ENCODE measurements at regions not wholly inside any gene's neighbourhood (a gene's known extent, or its start where the extent isn't known, plus 50 kb on each side); places are given as distances from the start of the nearest gene placed in this dataset.

DNA sequence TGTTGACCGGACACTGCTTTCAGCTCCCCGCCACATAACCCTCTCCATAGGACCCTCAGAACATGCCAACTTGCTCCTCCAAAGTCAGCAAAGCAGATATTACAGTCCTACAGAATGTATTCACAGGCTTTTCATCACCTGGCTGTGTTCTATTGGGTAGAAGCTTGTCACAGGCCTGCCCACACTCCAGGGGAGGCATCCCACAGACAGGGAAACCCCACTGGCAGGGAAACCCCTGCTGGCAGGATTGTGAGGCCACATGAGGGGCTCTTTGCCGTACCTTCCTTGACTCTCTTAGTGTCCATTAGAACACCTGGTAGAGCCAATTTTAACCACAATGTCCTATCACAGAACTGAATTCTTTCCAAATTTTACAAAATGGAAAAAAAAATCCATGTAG, 344.2 kb upstream of the MGMT start:
- DNase-seq, result no peak

DNA sequence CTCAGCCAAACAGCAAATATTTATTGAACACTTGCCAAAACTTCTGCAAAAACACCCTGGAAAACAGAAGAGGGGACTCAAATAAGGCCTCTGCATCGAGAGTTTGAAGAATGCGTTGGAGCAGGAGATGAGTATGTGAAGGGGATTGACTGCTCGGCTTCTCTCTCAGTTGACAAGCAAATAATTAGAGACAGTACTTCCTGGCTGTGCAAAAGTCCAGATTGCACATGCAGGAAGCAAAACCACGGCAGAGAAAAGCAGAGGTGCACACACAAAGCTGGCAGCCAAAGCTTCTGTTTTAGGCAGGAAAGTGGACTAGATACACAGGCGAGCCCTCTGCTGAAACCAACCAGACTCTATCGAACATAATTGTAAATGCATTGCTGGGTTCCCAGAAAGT, 343.6 kb upstream of the MGMT start:
- no peak for DNase-seq

DNA sequence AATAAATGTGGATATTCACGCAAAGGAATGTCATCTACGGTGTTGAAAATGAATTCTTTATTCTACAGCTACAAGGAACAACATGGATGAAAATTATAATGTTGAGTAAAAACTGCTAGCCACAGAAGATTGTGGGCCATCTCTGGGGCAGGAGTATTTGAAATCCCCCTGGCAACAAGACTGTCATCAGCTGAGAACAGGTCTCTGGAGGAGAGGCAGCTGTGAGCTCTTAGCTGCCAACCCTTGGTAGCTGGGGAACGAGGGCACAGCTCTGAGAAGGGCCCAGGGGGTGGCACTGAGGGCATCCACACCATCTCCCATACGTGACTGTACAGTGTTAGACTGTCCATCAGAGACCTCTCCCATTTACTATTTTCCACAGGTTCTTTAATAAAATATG, 340.1 kb upstream of the MGMT start:
- DNase-seq, result no peak

DNA sequence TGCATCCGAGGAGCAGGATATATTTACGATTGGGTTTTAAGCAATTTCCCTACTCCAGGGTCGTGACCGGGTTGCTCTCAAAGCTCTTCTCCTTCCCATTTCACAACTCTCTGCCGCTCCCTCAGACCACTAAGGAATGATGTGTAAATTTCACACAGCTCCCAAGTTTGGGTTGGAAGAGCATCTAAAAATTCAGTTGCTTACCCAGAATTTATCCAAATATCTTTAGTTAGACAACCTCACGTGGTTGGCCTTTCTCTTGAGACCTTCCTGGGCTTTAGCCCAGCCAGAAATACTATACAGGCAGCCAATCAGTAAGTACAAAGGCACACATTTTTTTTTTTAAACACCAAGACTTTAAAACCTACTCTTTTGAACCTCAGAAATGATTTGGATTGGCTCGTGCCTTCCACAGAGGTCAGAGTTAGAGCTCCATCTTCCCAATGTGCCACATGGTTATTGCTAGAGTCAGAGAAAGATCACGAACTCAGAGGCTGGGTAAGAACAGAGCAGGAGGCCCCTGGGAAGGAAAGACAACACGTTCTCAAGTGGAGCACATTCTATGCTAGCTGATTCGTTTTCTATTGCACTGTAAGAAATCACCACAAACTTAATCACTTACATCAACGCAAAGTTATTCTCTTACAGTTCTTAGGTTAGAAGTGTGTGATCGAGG, 335.4 kb upstream of the MGMT start:
- DNase-seq, result peak; percentile 63

DNA sequence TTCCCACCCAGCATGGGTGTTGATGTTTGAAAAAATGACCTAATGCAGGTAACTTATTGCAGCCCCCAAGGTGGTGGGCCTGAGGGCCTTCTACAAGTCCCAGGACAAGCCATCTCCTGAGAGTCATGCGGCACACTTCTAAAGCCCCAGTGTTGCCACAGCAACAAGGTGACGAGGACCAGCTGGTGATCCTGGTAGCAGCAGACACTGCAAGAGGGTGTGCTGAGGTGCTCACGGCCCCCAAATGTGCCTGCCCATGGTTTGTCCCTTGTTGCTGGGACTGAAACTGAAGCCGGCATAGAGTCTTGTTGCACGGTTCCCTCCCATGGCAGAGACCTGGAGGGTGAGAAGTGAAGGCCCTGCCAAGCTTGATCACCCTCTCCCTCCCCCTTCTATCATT, 333.2 kb upstream of the MGMT start:
- no peak for DNase-seq

DNA sequence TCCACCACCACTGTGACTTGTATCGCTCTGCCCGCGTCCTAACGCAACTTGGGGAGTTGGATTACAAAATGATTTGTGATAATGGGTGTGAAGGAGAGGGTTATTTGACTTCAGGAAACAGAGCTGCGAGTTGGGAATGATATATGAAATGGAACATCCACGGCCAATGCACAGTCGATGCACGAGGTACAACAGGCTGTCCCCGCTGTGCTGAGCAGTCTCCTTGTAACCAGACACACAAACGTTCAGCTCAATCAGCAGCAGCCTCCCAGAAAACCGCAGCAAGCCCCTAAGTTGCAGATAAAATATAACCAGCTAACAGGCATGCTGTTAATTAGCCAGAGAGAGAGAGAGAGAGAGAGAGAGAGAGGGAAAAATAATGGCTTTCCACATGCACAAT, 332.7 kb upstream of the MGMT start:
- no peak for DNase-seq

DNA sequence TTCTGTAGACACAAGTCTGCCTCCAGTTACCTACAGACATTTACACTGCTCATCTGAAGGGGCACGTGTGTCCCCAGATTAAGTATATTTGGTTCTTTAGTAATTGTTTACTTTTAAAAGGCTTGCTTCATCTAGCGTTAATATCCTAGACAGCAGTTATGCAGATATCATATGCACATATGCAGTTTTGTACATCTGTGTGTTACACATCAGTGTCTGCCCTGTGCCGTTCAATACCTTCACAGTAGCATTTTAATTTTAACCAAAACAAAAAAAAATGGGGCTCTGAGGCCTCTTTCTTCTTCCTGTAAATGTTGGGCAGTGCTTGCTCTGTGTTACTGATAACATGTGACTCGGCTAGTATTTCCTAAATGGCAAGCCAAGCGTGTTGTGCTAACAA, 331.4 kb upstream of the MGMT start:
- no peak for DNase-seq

DNA sequence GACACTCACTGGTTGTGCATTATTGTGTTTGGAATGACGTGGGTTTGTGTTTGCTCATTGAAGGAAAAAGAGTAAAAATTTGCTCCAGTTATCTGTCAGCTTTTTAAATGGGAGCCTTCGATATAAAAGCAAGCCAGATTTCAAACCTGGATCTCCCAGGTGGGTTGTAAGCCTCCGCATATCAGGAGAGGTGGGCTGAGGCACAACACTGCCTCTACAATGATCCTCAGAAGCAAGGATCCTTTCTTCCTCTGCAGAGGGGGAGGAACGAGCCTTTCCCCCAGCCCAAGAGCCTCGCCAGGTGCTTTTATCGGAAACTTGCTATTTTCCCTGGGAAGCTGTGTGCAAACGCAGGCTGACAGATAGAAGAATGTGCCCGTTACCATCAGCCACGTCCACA, 331.0 kb upstream of the MGMT start:
- no peak for DNase-seq

DNA sequence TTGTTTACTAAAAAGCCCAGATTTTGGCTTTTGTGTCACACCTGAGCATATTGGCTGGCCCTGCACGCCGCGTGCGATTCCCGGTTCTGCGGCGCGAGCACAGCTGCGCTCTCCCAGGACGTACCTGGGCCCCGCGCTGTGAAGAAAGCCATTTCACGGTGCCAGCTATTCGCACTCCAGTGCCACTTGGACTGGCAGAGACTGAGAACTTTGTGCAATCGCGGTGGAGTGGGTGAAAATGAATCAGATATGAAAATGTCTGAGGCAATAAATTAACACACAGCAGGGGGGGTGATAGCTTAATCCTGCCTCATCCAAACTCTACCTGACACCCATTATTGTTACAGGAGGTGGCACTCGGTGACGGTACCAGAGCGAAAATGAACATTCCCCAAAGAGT, 330.1 kb upstream of the MGMT start:
- DNase-seq, result no peak

DNA sequence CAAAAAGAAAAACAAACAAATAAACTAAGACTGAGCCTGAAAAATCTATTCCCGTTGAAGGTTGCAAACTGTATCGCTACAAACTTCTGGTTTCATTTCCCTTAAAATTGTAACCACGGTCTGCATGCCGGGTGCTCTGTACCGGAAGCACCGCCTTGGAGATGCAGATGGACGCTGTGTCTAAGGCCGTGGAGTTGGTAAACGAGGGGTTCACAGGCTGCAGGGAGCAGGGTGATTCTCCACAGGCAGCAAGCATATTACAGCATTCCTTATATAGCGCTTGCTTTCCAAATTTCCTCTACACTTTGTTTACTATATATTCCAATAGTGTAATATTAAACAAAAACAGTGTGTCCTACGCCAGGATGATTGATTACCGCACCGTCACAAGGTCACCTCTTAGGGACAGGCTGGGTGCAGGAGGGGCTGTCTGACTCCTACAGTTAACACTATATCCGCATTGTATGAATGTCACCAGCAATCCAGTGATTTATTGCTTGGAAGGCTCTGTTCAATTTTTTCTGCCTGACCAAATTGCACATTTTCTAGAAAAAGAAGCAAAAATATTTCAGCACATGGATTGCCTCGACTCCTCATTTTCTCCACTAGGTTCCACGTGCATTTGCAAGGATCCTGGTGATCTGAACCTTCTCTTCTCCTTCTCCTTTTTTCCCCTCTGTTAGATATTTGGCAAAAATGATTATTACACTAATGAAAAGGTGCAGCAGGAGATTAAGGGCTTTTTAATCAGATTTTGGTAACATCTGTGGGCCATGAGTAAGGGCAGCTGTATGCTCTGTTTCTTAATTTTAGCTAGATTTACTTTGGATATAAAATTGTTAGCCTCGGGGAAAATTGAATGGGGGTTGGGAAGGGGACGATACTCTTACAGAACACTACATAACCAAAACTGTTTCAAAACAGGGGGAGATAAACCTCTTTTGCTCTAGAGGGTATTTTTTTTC, 325.8 kb upstream of the MGMT start:
- DNase-seq, result no peak

DNA sequence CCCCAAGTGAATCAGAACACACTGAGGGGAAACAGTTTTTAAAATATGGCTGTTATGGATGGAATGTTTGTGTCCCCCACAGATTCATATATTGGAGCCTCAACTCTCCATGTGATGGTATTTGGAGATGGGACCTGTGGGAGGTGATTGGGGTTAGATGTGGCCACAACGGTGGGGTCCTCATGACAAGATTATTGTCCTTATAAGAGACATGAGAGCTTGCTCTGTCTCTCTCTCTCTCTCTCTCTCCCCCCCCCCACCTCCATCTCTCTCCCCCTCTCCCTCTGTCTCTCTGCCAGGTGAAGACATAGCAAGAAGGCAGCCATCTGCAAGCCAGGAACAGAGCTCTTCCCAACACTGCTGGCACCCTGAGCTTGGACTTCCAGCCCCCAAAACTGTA, 315.8 kb upstream of the MGMT start:
- no peak for DNase-seq

DNA sequence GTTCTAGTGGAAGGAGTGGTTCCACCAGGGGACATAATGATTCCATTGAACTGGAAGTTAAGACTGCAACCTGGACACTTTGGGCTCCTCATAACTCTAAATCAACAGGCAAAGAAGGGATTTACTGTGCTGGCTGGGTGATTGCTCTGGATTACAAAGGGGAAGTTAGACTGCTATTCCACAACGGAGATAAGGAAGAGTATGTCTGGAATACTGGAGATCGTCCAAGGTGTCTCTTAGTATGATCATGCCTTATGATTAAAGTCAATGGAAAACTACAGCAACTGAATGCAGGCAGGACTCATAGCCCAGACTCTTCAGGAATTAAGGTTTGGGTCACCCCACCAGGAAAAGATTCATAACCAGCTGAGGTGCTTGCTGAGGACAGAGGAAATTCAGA, 310.6 kb upstream of the MGMT start:
- DNase-seq, result no peak

DNA sequence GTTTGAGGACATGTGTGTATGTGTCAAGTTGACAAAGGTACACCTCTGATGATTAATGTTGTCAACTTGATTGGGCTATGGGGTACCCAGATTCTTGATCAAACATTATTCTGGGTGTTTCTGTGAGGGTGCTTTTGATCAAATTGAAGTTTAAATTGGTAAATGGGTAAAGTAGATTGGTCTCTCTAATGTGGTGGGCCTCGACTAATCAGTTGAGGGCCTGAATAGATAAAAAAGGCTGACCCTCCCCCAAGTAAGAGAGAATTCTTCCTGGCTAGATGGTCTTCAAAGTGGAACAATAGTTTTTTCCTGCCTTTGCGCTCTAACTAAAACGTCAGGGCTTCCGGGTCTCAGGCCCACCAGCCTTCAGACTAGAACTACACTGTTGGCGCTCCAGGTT, 309.9 kb upstream of the MGMT start:
- DNase-seq, result no peak

DNA sequence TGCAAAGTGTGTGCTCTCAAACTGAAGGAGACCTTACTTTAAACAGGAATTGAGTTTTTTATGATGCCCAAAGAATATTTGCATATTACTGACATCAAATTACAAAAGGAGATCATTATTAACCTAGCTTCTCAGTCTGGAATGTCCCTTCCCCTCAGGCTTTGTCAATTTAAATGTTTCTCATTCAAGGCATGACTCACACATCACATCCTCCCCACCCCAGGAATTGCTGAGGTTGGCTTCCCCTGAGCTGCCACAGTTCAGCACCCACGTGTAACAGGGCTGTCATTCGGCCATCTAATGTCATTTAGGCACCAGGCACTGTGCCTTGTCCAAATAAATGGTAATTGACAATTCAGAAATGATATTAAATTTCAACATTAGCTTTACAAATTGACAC, 305.9 kb upstream of the MGMT start:
- peak; percentile 8 for DNase-seq

DNA sequence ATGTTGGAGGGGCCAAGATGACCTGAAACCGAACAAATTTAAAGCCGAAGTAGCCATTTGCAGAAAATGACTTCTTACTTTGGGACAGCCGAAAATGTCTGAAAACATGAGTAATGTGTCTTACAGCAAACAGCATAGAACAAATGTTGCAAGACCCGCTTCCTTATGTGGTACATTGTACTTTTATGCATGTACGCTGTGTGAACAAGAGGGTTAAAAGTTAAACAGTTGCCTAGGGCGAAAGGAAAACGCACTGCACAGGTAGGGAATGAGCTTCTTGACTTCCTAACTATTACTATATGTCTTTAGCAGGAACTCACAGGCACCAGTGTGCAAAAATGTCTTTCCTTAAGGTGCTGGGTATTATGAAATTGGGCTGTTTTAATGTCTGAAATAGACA, 303.5 kb upstream of the MGMT start:
- no peak for DNase-seq

DNA sequence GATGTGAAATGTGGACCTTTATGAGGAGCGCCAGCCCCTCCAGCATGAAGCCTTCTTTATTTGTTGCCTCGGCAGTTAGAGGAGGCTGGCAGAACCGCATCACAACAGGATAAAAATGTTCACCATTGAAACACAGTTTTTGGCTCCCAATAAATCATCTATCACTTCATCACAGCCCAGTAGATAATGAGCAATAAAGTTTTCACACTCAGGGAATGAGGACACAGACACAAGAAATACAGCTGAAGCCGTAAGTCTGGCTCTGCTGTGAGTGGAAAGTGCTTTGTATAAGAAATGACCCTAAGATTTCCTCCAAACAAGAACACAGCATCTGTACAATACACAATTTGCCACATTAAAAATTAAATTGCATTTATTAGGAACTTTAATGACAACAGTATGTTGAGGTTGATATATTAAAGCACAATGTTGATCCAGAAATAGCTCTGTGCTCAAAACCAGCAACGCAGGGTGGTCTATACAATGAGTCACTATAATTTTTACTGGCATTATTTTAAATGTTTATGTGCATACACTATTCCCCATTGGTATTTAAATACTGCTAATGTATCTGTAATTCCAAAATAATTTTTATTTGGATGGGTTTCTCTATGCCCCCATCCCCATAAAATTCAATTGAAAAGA, 301.8 kb upstream of the MGMT start:
- DNase-seq, result peak; percentile 31

DNA sequence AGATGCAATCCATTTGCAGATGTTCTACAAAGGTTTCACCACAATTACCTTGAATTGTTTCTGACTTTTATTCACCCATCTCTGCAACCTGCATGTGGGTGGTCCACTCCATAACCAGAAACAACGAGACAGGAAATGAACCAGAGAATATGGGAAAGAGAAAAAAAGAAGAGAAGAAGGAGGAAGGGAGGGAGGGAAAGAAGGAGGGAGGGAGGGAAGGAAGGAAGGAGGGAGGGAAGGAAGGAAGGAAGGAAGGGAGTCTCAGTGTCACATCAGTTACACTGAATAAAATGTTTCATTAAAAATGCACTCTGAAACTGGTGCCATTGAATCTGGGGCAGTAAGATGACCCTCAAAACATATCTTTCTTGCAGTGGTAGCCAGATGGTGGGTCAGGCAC, 301.3 kb upstream of the MGMT start:
- DNase-seq, result no peak

DNA sequence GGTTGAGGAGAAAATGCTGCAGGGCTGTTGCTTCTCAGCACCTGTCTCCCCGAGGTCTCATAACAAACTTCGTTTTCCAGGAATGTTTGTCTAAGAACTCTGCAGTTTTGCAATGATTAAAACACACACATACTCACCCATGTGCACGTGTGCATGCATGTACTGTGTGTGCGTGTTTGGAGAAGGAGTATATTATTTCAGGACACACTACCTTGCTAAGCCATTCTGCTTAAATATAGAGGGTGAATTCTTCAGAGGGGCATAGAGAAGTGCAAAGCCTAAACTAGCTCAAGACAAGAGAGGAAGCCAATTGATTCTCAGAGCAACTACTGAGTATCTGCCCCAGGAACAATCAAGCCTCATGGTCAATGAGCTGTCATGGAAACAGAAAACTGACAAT, 298.4 kb upstream of the MGMT start:
- no peak for DNase-seq

DNA sequence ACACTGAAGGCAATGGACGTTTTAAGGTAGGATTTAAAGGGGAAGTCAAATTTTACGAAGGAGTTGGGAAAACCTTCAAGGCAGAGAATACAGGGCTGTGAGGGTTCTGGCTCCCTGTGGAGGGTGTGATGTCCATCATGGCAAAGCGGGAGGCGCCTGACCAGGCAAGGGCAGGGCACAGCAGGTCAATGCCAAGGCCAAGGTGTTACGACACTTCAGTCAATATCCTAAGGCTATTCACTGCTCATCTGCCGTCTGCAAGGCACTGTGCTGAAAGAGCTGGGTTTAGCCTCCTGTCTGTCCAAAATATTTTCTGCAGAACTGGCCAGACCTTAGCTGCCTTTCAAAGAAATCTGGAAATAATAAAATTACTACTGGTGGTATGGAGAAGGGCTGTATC, 297.9 kb upstream of the MGMT start:
- DNase-seq, result no peak

DNA sequence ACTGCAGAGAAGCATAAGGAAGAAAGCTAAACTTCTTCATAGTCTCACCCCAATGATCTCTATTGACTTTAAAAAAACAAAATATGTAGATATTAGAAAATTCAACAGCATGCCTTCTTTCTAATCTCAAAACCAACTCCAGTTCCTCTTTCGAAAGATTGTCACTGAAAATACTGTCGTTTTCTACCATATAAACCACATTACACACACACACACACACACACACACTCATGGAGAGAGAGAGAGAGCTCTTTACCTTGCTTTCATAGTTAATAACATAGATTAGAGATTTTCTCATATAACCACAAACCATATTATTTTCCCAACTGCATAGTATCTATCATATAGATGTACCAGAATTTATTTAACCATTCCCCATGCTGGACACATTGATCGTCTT, 296.2 kb upstream of the MGMT start:
- no peak for DNase-seq

DNA sequence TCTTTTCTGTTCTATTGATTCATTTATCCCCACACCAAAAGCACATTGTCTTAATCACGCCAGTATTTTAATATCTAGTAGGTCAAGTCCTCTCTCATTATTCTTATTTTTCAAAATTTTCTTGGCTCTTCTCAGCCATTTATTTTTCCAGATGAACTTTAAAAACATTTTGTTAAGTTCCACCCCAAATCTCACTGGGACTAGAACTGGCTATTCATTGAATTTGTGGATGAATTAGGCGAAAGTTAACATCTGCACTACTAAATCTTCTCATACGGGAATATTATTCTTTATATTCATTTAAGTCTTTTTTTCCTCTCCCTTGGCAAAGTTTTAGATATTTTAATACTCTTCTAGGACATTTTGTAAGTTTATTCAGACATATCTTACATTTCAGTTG, 295.2 kb upstream of the MGMT start:
- peak; percentile 56 for DNase-seq

DNA sequence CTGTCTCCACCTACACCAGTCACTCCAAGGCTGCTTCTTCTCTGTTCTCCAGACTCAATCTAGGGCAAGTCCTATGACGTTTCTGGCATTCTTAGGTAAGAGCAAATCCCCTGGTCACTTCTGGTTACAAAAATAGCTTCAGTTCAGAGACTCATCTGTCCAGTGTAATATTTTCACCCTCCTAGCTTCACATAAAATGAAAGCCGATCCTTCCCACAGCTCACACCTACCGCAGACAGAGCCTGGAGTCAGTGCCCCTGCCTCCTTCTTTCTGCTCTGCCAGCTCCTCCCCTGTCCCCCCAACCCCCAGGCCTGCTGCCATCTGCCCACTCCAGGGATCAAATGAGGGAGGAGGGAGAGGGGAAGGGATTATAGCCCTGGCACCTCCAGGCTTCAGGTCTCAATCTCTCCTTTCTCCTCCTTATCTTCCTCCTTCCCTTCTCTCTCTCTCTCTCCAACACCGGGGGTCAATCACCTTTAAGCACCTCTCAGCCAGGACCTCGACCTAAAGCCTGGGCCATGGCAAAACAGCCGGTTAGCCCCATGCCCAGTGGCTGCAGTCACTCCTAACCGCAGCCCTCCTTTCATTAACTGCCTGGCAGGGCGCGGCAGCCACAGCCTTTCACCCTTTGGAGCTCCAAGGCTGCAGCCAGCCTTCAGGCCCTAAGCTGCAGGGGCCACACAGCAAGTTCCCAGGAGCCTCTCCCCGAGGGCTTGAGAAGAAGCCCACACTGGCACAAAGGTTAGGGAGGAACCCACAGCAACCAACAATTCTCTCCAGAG, 292.6 kb upstream of the MGMT start:
- no peak for DNase-seq
